GM19351 (cell line): ENCODE measurements at regions not wholly inside any gene's neighbourhood (a gene's known extent, or its start where the extent isn't known, plus 50 kb on each side); places are given as distances from the start of the nearest gene placed in this dataset.
"Not testable (repeated sequence)": the region's sequence is repeated elsewhere in the genome, so short reads cannot be mapped to it uniquely, and the experiment has no call there.

Experiments used
- ATAC-seq: cut with Tn5 transposase; IDR thresholded peaks from one replicate; pipeline ENCODE4 v1.9.1; 2021; ENCODE audit warnings: mild to moderate bottlenecking, moderate library complexity; ENCODE audit not compliant: unreplicated experiment

DNA sequence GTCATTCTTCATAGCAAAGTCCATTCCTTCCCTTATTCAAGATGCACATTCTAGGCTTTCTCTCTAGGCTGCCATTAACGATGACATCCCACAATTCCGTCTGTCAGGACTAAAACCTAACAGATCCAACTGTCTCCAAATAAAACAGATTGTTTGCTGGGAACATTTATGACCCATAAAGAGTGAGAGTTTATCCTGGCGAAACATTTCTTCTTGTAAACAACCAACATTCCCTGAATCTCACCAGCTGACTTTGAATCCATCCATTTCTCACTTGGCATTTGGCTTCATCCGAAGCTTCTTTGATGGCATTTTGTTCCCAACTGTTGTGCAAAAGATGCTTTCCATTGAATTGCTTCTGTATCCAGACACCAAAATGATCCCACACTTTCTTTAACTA lies 93.1 kb downstream of the OLIG3 start:
- no peak for ATAC-seq

DNA sequence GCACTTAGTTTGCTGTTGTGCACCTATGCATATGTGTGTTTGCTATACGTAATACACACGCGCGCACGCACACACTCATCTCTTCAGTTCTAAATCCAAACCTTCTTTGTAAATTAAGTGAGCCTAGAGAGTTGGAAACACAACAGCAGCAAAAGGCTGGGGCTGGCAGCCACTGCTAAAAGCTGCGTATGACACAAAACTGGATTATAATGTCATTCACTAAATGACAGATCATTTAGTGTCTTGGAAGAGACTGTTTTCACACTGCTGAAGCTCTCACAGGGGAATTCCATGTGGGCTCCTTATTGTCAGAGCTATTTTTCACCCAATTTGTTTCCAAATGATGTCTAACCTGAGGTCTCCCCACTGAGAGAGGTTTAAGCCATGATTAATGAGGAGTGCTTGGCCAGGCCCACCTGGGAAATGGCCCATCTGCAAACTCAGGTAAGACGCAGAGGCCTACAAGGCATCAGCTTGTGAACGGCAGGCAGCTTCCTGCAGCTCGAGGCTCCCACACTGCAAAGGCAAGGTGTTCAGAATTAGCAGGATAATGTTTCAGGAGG lies 94.2 kb downstream of the OLIG3 start:
- no peak for ATAC-seq

DNA sequence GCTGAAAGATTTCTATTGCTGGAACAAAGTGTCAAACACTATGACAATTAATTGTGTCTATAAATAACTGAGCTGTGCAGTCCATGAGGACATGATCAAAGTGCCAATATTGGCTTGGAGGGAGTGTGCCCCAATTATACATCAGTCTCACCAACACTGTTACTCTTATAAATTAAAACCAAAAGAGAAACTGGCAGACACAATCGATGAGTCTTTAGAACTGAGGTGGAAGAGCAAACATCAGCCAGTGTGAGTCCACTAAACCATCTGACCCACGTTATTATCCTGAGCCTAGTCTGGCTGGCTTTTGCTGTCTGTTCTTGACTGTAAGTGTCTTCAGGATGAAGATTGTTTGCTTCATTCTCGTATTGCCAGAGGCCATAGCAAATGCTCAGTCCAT lies 98.9 kb downstream of the OLIG3 start:
- ATAC-seq: no peak

DNA sequence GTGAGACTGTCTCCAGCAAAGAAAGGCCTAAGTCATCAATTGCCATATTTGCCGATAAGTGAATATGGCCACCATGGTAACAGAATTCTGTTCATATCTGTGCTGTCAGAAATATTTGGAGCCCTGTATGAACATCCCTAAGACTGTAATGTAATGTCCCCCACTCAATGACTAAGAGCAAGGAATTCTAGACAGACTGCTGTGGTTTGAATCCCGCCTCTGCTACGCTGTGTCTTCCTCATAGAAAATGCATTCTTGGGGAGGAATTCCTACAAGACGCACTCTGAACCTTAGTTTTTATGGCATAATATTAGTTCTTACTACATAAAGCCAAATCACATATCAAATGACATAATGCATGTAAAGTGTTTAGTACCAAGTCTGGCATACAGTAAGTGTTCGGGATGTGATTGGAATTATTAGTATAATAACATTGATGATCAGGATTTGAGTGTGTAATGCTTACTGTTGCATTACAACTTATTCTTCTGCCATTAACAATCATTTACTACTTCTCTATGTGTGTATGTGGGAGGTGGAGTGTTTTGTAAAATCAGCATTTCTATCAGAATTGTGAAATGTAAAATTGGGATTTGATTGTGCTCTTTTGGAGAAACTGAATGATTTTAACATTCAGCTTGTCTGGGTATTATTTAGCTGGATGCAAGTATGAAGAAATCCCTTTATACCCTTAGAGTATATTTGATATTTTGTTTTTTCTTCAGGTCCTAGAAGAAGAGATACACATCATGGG lies 103.0 kb downstream of the OLIG3 start:
- no peak for ATAC-seq

DNA sequence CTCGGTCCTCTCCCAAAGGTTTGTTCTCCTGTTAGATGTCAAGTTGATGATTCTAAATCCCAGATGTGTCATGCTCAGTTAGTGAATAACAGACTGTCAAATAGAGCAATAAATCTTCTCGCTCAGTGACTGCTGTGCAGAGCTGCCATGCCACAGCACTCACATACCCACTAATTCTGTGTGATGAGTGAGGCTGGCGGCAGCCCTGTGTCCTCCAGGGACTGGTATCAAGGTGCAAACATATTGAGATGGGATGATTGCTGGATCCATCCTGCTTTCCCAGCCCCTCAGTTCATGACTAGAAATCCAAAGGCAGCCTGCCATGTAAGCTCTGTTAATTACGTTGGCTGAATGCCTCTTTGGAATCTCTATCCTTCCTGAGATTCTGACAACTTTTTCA lies 103.9 kb downstream of the OLIG3 start:
- no peak for ATAC-seq

DNA sequence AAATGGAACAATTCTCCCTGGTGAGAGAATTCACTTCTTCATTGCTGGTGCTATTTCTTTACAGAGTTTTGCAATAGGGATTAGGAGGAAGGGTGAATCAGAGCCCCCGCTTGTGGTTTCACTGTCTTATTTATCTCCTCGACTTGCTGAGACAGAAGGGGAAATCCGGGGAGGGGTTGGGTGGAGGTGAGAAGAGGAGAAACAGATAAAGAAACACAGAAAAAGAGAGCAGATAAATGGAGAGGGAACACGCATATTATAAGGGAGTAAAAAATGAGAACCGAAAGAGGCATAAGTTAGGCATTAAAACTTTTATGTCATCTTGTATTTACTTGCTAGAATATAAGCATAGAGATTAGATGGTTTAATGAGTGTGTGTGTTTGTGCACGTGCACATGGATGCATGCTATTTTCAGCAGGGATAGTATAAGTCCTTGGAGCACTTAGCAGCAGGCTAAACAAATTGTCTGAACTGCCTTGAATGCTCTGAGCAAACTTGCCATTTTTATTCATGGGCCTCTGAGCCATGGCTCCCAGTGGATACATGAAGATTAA lies 105.0 kb downstream of the OLIG3 start:
- peak; percentile 85 for ATAC-seq

DNA sequence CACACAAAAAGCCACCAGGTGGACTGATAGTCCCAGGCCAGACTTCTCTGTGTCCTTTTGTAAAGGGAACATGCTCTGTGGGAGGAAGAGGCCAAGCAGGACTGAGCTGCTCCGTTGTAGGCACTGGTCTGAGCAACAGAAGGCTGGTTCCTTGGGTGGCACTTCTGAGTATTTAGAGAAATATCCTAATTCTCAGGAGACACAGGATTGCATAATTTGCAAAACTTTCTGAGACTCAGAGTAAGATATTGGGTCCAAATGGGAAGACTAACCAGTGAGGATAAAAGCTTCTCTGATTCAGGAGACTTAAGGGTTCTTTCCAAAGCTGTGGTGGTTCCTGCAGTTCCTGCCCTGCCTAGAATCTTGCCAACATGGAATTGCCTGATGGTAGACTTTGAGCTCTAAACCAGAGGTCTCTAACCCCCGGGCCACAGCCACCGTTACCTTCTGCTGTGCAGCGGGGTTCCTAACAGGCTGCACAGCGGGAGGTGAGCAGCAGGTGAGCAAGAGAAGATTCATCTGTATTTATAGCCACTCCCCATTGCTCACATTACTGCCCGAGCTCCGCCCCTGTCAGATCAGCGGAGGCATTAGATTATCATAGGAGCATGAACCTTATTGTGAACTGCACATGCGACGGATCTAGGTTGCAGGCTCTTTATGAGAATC lies 107.0 kb downstream of the OLIG3 start:
- ATAC-seq: no peak

DNA sequence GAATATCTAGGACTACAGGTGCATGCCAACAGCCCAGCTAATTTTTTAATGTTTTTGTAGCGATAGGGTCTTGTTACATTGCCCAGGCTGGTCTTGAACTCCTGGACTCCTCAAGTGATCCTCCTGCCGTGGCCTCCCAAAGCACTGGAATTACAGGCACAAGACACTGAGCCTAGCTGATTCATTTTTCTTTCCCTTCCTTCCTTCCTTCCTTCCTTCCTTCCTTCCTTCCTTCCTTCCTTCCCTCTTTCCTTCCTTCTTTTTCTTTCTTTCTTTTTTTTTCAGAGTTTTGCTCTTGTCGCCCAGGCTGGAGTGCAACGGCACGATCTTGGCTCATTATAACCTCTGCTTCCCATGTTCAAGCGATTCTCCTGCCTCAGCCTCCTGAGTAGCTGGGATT lies 110.9 kb downstream of the OLIG3 start:
- not testable (repeated sequence) for ATAC-seq

DNA sequence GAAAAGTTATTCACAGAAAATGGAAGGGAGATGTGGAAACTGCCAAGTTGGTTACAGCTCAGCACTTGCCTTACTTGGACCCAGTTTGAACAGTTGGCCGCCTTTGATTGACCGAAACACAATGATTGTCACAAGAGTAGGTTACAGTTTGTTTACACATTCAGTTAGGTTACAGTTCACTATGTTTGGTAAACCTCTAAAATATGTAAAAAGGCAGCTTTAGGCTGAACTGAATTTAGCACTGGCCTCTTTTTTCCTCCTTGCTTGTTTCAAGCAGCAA lies 116.2 kb downstream of the OLIG3 start:
- ATAC-seq: no peak

DNA sequence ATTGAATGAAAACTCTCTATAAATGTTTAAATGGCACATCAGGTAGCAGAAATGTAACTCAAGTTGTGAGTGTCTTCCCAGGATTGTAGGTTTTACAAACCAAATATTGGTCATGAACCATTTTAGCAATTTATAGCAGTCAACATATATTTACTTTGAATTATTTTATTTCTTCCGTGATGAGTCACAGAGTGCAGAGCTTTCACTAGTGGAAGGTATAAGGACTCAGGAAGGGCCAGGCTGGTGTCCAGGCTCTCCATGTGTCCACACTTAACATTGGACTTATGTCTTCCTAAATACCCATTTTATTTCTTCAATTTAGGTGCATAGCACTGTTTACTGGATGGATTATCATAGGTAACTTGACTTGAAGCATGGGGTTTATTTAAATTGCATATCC lies 120.9 kb downstream of the OLIG3 start:
- ATAC-seq: no peak

DNA sequence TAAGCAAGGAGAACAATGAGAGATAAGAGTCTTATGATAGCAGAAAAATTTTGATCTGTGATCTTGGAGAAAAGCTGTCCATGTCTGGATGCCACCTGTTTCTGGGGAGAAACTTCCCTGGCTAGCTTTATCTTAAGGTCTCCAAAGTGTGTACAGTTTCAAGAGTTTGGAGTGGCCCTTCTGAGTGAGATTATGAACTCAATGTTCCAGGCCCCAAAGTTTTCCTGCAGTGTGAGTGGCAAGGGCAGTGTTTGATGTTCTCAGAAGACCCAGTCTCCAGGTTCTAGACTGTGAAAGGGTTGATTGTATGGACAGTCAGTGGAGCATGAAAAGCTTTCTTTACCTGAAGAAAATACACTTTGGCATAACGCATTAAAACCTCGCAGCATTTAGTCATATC lies 121.7 kb downstream of the OLIG3 start:
- no peak for ATAC-seq

DNA sequence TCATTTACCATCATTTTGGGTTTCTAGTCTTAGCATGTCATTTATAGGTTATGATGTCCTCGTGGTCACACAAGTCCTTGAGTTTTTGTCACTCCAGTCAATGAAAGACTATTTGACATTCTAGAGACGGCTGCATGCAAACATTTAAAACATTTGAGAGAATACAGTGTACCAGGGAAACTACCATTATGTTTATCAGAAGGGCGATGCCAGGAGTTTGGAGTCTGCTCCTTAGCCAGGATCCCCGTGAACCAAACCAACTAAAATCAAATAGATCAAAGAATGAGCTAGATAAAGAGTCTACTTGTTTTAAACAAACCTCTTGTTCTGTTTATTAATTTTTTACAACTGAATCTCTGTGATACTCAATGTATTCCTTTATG lies 122.6 kb downstream of the OLIG3 start:
- no peak for ATAC-seq

DNA sequence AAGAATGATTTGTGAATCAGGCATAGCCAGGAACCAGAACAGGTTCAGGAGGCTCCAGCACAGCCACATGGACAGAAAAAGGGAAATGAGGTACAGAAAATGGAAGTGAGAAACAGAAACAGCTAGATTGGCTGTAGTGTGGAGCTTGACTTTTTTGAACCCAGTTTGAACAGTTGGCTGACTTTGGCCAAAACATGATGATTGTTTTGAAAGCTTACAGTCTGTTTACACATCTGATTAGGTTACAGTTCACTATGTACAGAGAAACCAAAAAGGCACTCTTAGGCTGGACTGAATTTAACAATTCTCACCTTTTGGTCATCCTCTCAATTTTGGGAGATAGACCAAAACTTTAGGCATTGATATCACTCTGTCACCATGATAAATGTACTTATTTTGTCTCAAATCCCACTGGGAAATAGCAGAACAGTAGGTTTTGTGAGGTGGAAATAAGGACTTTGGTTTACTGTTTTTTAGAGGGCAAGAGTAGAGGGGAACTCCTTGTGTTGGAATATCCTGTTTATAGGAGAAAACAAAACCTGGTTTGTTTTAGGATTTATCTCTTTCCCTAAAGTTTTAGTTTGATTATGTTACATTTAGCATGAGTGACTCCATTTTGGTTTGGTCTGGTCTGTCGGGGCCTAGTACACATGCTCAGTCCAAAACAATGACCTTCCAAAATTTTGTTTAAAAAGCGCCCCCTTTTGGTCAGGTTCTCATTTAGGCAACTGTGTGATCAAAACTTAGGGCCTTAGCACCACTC lies 123.1 kb downstream of the OLIG3 start:
- ATAC-seq: no peak

DNA sequence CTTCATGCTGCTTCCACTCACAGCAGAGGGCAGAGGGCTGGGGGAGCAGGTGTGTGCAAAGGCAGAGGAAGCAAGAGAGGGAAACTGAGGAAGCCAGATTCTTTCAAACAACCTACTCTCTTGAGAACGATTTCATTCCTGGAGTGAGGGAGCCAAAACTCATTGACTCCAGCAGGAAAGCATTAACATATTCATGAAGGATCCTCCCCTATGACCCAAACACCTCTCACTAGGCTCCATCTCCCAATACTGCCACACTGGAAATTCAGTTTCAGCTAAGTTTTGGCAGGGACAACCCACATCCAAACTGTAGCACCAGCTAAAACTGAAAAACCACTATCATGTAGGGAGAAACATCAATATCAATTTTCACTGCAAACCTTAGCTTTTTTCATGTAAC lies 125.1 kb downstream of the OLIG3 start:
- no peak for ATAC-seq

DNA sequence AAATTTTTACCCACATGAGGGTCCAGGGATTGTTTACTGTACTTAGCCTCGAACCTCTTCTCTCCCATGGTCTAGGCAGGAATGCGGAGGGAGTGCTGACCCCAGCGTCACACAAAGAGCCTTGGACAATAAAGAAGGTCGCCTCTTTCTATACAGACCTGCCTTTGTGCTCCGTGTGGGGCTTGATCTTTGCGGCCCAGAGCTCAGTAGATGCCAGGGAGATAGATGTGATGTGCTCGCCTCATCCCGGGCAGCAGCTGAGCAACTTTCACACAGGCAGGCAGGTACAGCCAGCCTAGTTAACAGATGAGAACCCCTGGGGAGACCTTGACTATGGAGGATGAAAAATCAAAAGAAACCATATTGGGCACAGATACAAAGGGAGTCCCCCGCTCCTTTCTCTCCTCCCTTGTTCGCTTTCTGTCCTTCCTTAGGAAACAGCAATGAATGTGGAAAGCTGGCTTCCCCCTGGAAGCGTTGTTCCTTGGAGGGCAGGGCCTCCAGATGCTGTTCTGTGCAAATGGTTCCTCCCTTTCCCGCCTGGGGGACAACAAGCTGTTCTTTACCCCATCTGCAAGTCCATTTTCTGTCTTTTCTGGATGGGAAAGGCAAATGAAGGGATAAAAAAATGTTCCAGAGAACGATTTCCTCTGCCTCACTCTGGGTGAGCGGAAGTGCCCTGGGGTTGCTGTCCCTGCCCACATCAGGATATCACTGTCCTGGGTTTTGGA lies 128.3 kb downstream of the OLIG3 start:
- ATAC-seq: no peak

DNA sequence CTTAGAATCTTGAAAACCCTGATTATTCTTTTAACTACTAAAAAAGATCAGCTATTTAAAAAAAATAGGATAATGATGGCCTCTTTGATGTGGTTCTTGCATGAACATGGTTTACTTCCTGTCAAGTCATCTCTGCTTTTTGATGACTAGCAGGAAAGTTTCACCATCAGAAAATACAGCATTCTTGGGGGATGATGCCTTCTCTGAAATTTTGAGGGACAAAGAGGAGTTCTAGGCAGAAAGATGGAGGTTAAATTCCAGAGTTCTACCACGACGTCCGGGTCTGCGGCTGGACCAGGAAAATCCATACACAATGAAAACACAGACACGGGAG lies 130.4 kb downstream of the OLIG3 start:
- ATAC-seq: no peak

DNA sequence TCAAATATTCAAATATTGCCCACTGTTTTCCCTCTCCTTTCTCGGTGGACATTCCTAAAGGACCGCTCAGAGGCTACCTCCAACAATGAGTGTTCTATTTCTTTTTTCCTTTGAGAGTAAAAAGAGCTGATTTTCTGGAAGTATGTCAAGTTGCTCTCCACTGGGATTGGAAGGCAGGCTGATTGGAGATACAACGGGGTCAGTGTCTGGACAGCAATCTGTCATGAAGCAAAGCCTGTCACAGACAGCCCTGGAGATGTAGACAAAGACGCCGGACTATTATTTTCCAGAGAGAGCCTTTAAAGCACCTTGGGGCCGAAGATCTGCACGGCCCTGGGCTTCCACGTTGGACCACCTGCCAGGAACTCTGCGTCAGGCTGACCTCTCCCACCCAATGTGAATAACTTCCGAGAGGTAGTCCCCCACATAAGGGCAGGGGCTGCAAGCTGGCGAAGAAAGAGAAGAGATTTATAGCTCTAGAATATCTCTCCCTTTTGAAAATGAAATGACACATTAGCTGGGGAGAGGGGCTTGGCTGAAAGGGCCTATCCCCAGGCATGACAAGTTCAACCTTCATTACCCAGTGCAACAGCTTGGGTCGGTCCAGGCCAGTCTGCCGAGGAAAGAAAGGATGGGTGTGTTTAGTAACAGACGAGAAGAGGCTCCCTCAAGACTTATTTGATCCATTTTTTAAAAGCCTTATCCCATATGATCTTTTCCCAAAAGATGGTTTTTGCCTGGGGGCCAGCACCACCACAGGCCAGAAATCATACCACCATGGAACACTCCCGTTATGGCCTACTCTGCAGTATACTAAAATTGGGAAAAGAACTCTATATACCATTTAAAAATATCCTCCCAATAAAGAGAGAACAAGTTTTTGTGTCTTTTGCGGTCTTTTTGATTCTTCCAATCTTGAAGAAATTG lies 131.1 kb downstream of the OLIG3 start:
- ATAC-seq: no peak

DNA sequence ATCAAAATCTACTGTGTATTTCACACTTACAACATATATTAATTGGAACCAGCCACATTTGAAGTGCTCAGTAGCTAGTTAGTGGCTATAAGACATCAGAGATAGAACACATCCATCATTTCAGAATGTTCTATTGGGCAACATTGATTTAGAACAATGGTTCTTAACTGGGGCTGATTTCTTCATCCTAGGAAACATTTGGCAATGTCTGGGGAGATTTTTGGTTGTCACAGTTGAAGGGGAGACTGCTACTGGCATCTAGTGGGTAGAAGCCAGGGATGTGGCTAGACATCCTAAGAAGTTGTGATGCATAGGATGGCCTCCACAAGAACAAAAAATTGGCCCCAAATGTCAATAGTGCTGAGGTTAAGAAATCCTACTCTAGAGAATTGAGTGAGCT lies 132.5 kb downstream of the OLIG3 start:
- no peak for ATAC-seq

DNA sequence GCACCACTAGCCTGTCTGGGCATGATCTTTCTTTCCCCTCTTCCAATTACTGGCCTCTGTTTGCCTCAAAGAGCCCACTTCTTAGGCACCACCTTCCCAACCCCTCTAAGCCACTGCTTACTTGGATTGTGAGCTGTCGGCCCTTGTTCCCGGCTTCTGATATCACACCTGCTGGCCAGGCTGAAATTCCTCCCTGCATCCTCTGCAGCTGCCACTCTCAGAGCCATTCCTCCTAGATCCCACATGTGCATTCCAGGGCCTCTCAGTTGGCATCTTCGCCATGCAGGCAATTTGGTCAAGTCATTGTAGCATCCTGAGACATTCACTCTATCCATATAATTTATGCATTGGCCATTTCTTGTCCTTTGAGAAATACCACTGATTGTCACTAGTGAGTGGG lies 135.9 kb downstream of the OLIG3 start:
- ATAC-seq: no peak

DNA sequence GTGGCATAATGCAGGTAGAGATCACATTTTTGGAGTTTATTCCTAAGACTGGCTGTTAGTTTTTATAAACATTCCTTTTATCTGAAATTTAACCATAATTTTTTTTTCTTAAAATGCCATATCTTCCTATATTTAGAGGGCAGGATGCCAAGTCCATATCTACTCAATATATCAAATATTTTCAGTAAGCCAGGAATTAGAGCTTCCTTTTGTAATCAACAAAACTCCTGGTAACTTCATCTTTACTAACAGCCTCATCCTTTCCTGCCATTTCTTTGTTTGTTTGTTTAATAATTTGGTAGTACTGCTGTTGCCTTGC lies 136.3 kb downstream of the OLIG3 start:
- ATAC-seq: no peak
